ENCODE measurements at regions not wholly inside any gene's neighbourhood (a gene's known extent, or its start where the extent isn't known, plus 50 kb on each side); places are given as distances from the start of the nearest gene placed in this dataset.

DNA sequence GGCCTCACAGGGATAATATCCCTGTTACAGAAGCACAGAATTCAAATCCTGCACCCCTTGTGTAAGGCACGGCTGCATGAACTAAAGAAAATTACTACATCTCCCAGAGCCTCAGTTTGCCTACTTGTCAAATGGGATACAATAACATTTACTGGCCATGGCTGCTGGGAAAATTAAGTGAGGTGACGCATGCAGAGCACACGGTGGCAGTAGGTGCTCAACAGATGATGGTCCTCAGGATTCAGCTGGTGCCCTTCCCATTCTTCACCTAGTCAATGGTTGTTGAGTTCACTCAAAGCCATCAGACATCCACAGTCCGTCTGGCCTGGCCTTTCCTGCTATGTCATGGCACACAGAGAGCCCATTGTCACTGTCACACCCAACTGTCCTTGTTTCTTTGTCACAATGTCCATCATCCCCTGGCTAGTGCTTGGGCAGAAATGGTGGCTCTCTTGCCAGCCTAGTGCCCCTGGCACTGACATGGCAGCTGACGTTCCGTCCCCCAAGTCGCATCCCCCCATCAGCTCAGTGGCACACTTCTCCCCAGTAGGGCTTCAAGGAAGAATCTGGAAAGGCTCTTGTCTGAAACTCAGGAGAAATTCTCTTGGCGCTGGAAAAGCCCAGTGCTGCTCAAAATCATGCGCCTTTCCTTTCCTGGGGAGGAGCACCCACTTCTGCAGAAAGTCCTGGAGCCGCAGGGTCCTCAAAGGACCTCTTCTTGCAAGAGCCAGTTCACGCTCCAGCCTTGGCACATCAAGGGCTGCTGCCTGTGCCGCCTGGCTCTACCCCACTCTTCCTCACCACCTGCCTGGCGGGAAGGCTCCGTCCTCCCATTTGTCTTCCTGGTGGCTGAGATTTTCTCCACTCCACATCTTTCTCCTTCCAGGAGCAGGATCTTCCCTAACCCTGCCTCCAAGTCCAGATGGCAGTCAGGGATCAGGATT lies 55.9 kb upstream of the SLC66A3 start:
- no peak overlapping the region for H3K27ac ChIP-seq (ENCODE audit: low read depth, low read length)
- H3K9me2 ChIP-seq (replicated peaks; ENCODE audit: control insufficient read depth, low read length), result no peaks in the 10 kb centered on the region
- no peaks in the 10 kb centered on the region for H3K9me3 ChIP-seq (ENCODE audit: control insufficient read depth, insufficient read depth, low read length)
- H3K36me3 ChIP-seq (ENCODE audit: control insufficient read depth, low read length), result no peaks in the 10 kb centered on the region
- TF ChIP-seq EZH2phosphoT487 (IDR thresholded peaks at IDR 0.05; ENCODE audit: borderline replicate concordance, low read length), result no peak
- TF ChIP-seq, protein P1, sequence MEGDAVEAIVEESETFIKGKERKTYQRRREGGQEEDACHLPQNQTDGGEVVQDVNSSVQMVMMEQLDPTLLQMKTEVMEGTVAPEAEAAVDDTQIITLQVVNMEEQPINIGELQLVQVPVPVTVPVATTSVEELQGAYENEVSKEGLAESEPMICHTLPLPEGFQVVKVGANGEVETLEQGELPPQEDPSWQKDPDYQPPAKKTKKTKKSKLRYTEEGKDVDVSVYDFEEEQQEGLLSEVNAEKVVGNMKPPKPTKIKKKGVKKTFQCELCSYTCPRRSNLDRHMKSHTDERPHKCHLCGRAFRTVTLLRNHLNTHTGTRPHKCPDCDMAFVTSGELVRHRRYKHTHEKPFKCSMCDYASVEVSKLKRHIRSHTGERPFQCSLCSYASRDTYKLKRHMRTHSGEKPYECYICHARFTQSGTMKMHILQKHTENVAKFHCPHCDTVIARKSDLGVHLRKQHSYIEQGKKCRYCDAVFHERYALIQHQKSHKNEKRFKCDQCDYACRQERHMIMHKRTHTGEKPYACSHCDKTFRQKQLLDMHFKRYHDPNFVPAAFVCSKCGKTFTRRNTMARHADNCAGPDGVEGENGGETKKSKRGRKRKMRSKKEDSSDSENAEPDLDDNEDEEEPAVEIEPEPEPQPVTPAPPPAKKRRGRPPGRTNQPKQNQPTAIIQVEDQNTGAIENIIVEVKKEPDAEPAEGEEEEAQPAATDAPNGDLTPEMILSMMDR (IDR thresholded peaks at IDR 0.05; ENCODE audit: low read depth, low read length, poor library complexity, severe bottlenecking), result no peak
- no peaks in the 10 kb centered on the region for H3K4me1 ChIP-seq (ENCODE audit: control insufficient read depth, low read length)
- no peak overlapping the region for H3K4me2 ChIP-seq (ENCODE audit: low read length)
- no peaks in the 10 kb centered on the region for H3F3A ChIP-seq (ENCODE audit: control insufficient read depth, insufficient read depth)
- H3K27me3 ChIP-seq (ENCODE audit: control insufficient read depth, low read length), result no peaks in the 10 kb centered on the region
- H3K4me3 ChIP-seq (ENCODE audit: low read length), result no peak overlapping the region
- H3K79me2 ChIP-seq (ENCODE audit: control insufficient read depth, low read length), result no peaks in the 10 kb centered on the region
- no peaks in the 10 kb centered on the region for H4K20me1 ChIP-seq (ENCODE audit: control insufficient read depth, insufficient read depth, low read depth, low read length)

DNA sequence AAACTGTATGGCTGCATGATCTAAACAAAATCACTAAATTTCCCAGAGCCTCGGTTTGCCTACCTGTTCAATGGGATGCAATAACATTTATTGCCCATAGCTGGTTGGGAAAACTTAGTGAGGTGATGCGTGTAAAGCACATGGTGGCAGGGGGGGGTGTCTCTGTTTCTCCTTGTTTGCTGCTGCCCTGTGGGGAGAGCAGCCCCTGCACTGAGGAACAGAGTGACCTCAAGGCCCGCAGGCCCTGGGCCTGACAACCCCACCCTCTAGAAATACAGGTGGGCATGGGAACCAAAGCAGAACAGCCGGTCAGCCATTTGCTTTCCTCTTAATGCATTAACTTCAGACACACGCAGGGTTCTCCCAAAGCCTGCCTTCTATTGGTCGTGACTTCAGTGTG lies 55.1 kb upstream of the SLC66A3 start:
- H3K79me2 ChIP-seq (ENCODE audit: control insufficient read depth, low read length), result no peaks in the 10 kb centered on the region
- no peaks in the 10 kb centered on the region for H3K4me1 ChIP-seq (ENCODE audit: control insufficient read depth, low read length)
- no peak overlapping the region for H3K27ac ChIP-seq (ENCODE audit: low read depth, low read length)
- no peak overlapping the region for H3K4me2 ChIP-seq (ENCODE audit: low read length)
- H3K9me2 ChIP-seq (replicated peaks; ENCODE audit: control insufficient read depth, low read length), result no peaks in the 10 kb centered on the region
- H4K20me1 ChIP-seq (ENCODE audit: control insufficient read depth, insufficient read depth, low read depth, low read length), result no peaks in the 10 kb centered on the region
- H3K27me3 ChIP-seq (ENCODE audit: control insufficient read depth, low read length), result no peaks in the 10 kb centered on the region
- H3F3A ChIP-seq (ENCODE audit: control insufficient read depth, insufficient read depth), result no peaks in the 10 kb centered on the region
- H3K4me3 ChIP-seq (ENCODE audit: low read length), result no peak overlapping the region
- TF ChIP-seq, protein P1 (IDR thresholded peaks at IDR 0.05; ENCODE audit: low read depth, low read length, poor library complexity, severe bottlenecking), result no peak
- no peak for TF ChIP-seq EZH2phosphoT487 (IDR thresholded peaks at IDR 0.05; ENCODE audit: borderline replicate concordance, low read length)
- H3K36me3 ChIP-seq (ENCODE audit: control insufficient read depth, low read length), result no peaks in the 10 kb centered on the region
- no peaks in the 10 kb centered on the region for H3K9me3 ChIP-seq (ENCODE audit: control insufficient read depth, insufficient read depth, low read length)

DNA sequence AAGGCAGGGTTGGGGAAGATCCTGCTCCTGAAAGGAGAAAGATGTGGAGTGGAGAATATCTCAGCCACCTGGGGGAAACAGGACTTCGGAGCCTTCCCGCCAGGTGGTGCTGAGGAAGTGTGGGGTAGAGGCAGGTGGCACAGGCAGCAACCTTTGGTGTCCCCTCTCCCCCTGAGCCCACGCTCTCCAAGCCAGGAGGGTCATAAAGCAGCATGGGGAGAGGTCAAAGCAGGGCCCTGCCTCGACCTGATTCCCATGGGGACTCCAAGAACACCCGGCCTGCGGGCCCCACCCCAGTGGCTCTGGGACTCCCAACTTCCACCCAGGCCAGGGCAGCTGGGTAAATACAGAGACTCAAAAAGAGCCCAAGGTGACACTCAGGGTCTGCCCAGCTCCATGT lies 54.3 kb upstream of the SLC66A3 start:
- Histone ChIP-seq H4K20me1 (ENCODE audit: control insufficient read depth, insufficient read depth, low read depth, low read length) (no peaks in the 10 kb centered on the region), H3K36me3 (ENCODE audit: control insufficient read depth, low read length) (no peaks in the 10 kb centered on the region), H3K9me3 (ENCODE audit: control insufficient read depth, insufficient read depth, low read length) (no peaks in the 10 kb centered on the region), H3F3A (ENCODE audit: control insufficient read depth, insufficient read depth) (no peaks in the 10 kb centered on the region), H3K4me3 (ENCODE audit: low read length) (no peak overlapping the region), H3K27me3 (ENCODE audit: control insufficient read depth, low read length) (no peaks in the 10 kb centered on the region), H3K27ac (ENCODE audit: low read depth, low read length) (no peak overlapping the region), H3K4me2 (ENCODE audit: low read length) (no peak overlapping the region), H3K9me2 (replicated peaks; ENCODE audit: control insufficient read depth, low read length) (no peaks in the 10 kb centered on the region), H3K79me2 (ENCODE audit: control insufficient read depth, low read length) (no peaks in the 10 kb centered on the region), H3K4me1 (ENCODE audit: control insufficient read depth, low read length) (no peaks in the 10 kb centered on the region)
- TF ChIP-seq EZH2phosphoT487 (IDR thresholded peaks at IDR 0.05; ENCODE audit: borderline replicate concordance, low read length), result no peak
- TF ChIP-seq, protein P1 (IDR thresholded peaks at IDR 0.05; ENCODE audit: low read depth, low read length, poor library complexity, severe bottlenecking), result no peak
